GM12878 (cell line): ENCODE measurements at regions not wholly inside any gene's neighbourhood (a gene's known extent, or its start where the extent isn't known, plus 50 kb on each side); places are given as distances from the start of the nearest gene placed in this dataset.

ENCODE experiments used
- ATAC-seq: fragments of 200-7000 bp; cut with Tn5 transposase; 3 replicates; pipeline ENCODE4 v1.9.1; 2020; ENCODE audit warnings: mild to moderate bottlenecking, moderate library complexity
- BruUV-seq: library from RNA; stranded (reverse); fragments of 400-500 nt; replicated peaks from 2 replicates; lab custom pipeline; 2021; lab: Mats Ljungman, UMichigan
- CTCF ChIA-PET: fragments of 300-600 bp; sonication (Branson Sonifier 250); formaldehyde crosslinking; extraction: SDS; loops from one replicate; lab custom pipeline; 2021; ENCODE audit warnings: inconsistent platforms; lab: Yijun Ruan, JAX
- POLR2A ChIA-PET: fragments of 350-600 bp; formaldehyde crosslinking; extraction: SDS; loops from one replicate; lab custom pipeline; 2021; ENCODE audit warnings: inconsistent platforms; lab: Charles Lee
- RAD21 ChIA-PET: fragments of 300-600 bp; sonication (Branson Sonifier 250); formaldehyde crosslinking; loops from one replicate; lab custom pipeline; 2023; ENCODE audit warnings: antibody characterized with exemption; ENCODE audit not compliant: unreplicated experiment; lab: Charles Lee
- SMC1A ChIA-PET: fragments of 300-600 bp; sonication (Branson Sonifier 250); formaldehyde crosslinking; loops from one replicate; lab custom pipeline; 2023; ENCODE audit not compliant: unreplicated experiment, uncharacterized antibody; lab: Charles Lee
- DNase-seq: peaks from one replicate; pipeline ENCODE4 v3.0.0-alpha.2; 2011; ENCODE audit warnings: low read depth, low spot score
- FAIRE-seq: peaks from 3 replicates; lab custom pipeline; 2011; peaks lifted over from hg19 to GRCh38; lab: Jason Lieb, UNC
- H2AFZ ChIP-seq: 2 replicates; pipeline ENCODE4 v1.6.0; 2011; ENCODE audit warnings: low read depth, low read length, control low read depth; ENCODE audit not compliant: control insufficient read depth
- H3K27ac ChIP-seq: 2 replicates; pipeline ENCODE4 v1.5.1; 2011; ENCODE audit warnings: control low read depth; ENCODE audit not compliant: control insufficient read depth, insufficient read depth
- H3K27me3 ChIP-seq, 2 experiments: replicated peaks in 1 of 2; 2 replicates each; pipeline versions ENCODE4 v1.6.0 to v1.6.1; 2011; ENCODE audit warnings: low read length in 1 of 2; ENCODE audit not compliant: control insufficient read depth in 2 of 2, insufficient read depth in 2 of 2
- H3K36me3 ChIP-seq, 2 experiments: 2 replicates each; pipeline ENCODE4 v1.5.1; 2011; ENCODE audit warnings: low read length in 1 of 2; ENCODE audit not compliant: control insufficient read depth in 2 of 2, insufficient read depth in 2 of 2
- H3K4me1 ChIP-seq: 2 replicates; pipeline ENCODE4 v1.6.1; 2011; ENCODE audit warnings: mild to moderate bottlenecking, low read length, moderate library complexity, mixed read lengths; ENCODE audit not compliant: control insufficient read depth, insufficient read depth
- H3K4me2 ChIP-seq: 2 replicates; pipeline ENCODE4 v1.6.0; 2011; ENCODE audit warnings: control low read depth; ENCODE audit not compliant: control insufficient read depth, insufficient read depth
- H3K4me3 ChIP-seq: fragments of 200-600 bp; sonication (generic); 2 replicates; pipeline ENCODE4 v1.5.1; 2016
- H3K79me2 ChIP-seq: 2 replicates; pipeline ENCODE4 v1.6.0; 2011; ENCODE audit warnings: low read length; ENCODE audit not compliant: control insufficient read depth, insufficient read depth
- H3K9ac ChIP-seq: 2 replicates; pipeline ENCODE4 v1.8.0; 2011; ENCODE audit warnings: low read length, control low read depth, mixed read lengths; ENCODE audit not compliant: control insufficient read depth, insufficient read depth
- H3K9me3 ChIP-seq: replicated peaks from 3 replicates; pipeline ENCODE4 v1.5.1; 2011; ENCODE audit warnings: mild to moderate bottlenecking, low read length; ENCODE audit not compliant: control insufficient read depth, insufficient read depth
- H4K20me1 ChIP-seq: 2 replicates; pipeline ENCODE4 v1.6.0; 2011; ENCODE audit not compliant: control insufficient read depth, insufficient read depth
- BHLHE40 ChIP-seq, 2 experiments: fragments of 450-650 bp in 1 of 2; IDR thresholded peaks; 2 replicates each; pipeline ENCODE4 v1.6.1; 2011 to 2017; ENCODE audit warnings: low read depth in 2 of 2, borderline replicate concordance in 1 of 2, improper control_type of control experiment in 1 of 2, low read length in 1 of 2, mild to moderate bottlenecking in 1 of 2
- CHD2 ChIP-seq: IDR thresholded peaks from 2 replicates; pipeline ENCODE4 v1.6.1; 2011; ENCODE audit warnings: low read depth, low read length, improper control_type of control experiment, borderline replicate concordance
- IKZF1 ChIP-seq: fragments of 450-650 bp; conservative IDR thresholded peaks from 2 replicates; pipeline ENCODE4 v1.6.1; 2017; ENCODE audit warnings: antibody characterized with exemption, mild to moderate bottlenecking
- IRF3 ChIP-seq: fragments of 450-650 bp; IDR thresholded peaks from 2 replicates; pipeline ENCODE4 v1.6.1; 2014; ENCODE audit warnings: mild to moderate bottlenecking
- KLF5 ChIP-seq: fragments of 450-650 bp; IDR thresholded peaks from 2 replicates; pipeline ENCODE4 v1.6.1; 2014; ENCODE audit warnings: mild to moderate bottlenecking; ENCODE audit not compliant: partially characterized antibody
- LARP7 ChIP-seq: fragments of 450-650 bp; IDR thresholded peaks from 2 replicates; pipeline ENCODE4 v1.6.1; 2017; ENCODE audit warnings: mild to moderate bottlenecking
- MTA2 ChIP-seq: fragments of 450-650 bp; IDR thresholded peaks from 2 replicates; pipeline ENCODE4 v1.6.1; 2016; ENCODE audit warnings: low read depth, mild to moderate bottlenecking, moderate library complexity
- MTA3 ChIP-seq: IDR thresholded peaks from 2 replicates; pipeline ENCODE4 v1.6.1; 2012; ENCODE audit warnings: low read length, inconsistent platforms, borderline replicate concordance
- NFYA ChIP-seq: IDR thresholded peaks from 2 replicates; pipeline ENCODE4 v1.6.1; 2011; ENCODE audit warnings: low read depth, mild to moderate bottlenecking, low read length, improper control_type of control experiment, borderline replicate concordance
- NR2F1 ChIP-seq: fragments of 450-650 bp; conservative IDR thresholded peaks from 2 replicates; pipeline ENCODE4 v1.6.1; 2017; ENCODE audit warnings: mild to moderate bottlenecking
- POLR2AphosphoS5 ChIP-seq: IDR thresholded peaks from 2 replicates; pipeline ENCODE4 v1.6.1; 2011; ENCODE audit warnings: mild to moderate bottlenecking, low read length, inconsistent platforms
- SIN3A ChIP-seq: IDR thresholded peaks from 2 replicates; pipeline ENCODE4 v1.6.1; 2012; ENCODE audit warnings: low read depth, low read length, improper control_type of control experiment
- STAT3 ChIP-seq: IDR thresholded peaks from 2 replicates; pipeline ENCODE4 v1.6.1; 2011; ENCODE audit warnings: low read depth, low read length, improper control_type of control experiment
- TCF7 ChIP-seq: IDR thresholded peaks from 2 replicates; pipeline ENCODE4 v1.6.1; 2014; ENCODE audit warnings: antibody characterized with exemption, borderline replicate concordance
- WGBS: methylation state at CpG from one replicate; pipeline ENCODE4 v1.1.6; 2016; ENCODE audit warnings: low lambda C conversion rate; ENCODE audit not compliant: insufficient replicate concordance, insufficient coverage; ENCODE audit errors: missing lambda C conversion rate; 5-methylcytosine and 5-hydroxymethylcytosine counted together
- in situ Hi-C: fragments of 300-500 bp; cut with MboI; formaldehyde crosslinking; loops from 9 replicates; pipeline ENCODE4 v1.14.3; 2018; ENCODE audit warnings: mixed read lengths
- intact Hi-C: fragments of 100-400 bp; cut with micrococcal nuclease; formaldehyde crosslinking; loops from one replicate; pipeline ENCODE4 v1.14.2; 2022; ENCODE audit not compliant: unreplicated experiment
- TF ChIP-seq, protein P1 (sequence below): fragments of 450-650 bp; IDR thresholded peaks from 2 replicates; pipeline ENCODE4 v1.6.1; 2016; ENCODE audit warnings: mild to moderate bottlenecking
- TF ChIP-seq, protein P2 (sequence below): fragments of 450-650 bp; IDR thresholded peaks from 2 replicates; pipeline ENCODE4 v1.6.1; 2018; ENCODE audit warnings: mild to moderate bottlenecking, low read depth, moderate library complexity; ENCODE audit not compliant: partially characterized antibody
- TF ChIP-seq, protein P3 (sequence below): IDR thresholded peaks from 2 replicates; pipeline ENCODE4 v1.6.1; 2011; ENCODE audit warnings: borderline replicate concordance, low read depth, mild to moderate bottlenecking, moderate library complexity, low read length; ENCODE audit not compliant: insufficient read depth, poor library complexity, severe bottlenecking

DNA sequence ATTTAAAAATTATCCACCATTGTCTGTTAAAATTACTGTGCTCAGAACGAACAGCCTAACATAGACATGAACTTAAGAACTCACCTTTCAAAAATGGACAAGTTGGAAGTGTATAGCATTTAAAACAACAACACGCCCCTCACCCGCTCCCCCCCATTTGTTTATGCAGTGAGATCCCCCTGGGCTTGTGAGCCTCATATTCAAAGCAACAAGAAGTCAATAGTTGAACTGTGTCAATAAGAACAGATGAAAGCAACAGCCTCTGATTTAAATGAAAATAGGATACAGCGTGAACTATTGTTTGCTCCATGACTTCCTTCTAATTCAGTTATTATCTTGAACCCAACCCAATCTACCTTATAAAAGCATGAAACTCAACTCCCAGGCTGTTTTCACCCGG lies 314.2 kb downstream of the BLID start (continued):
- TF ChIP-seq NFYA (no peak), LARP7 (no peak), SIN3A (no peak)
- TF ChIP-seq, protein P1, sequence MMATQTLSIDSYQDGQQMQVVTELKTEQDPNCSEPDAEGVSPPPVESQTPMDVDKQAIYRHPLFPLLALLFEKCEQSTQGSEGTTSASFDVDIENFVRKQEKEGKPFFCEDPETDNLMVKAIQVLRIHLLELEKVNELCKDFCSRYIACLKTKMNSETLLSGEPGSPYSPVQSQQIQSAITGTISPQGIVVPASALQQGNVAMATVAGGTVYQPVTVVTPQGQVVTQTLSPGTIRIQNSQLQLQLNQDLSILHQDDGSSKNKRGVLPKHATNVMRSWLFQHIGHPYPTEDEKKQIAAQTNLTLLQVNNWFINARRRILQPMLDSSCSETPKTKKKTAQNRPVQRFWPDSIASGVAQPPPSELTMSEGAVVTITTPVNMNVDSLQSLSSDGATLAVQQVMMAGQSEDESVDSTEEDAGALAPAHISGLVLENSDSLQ = no peak

DNA sequence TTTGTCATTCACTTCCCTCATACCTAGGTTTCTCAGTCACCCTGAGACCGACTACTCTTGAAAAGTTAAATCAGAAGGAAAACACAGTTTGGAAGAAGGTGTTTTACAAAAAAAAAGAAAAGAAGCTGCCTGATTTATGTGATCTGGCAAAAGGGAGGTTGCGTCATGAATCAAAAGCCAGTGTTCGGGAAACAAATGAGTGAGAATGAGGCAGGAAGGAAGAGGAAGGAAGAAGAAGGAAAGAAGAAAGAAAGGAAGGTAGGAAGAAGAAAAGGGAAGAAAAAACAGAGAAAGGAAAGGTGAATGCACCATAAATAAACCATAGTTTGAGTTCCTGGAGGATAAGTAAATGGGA lies 314.6 kb downstream of the BLID start:
- intact Hi-C loops (no loop called here), in situ Hi-C loops (no loop called here)
- no TSS peak for BruUV-seq
- H3K9me3 ChIP-seq = no peaks in the 10 kb centered on the region
- H3K4me2 ChIP-seq = no peak overlapping the region
- H3K4me3 ChIP-seq = no peak overlapping the region
- no peak overlapping the region for H3K27ac ChIP-seq
- WGBS = 48% methylated on average over 3 of the region's 3 CpGs
- TF ChIP-seq STAT3 (no peak), NR2F1 (no peak), MTA2 (no peak), IRF3 (no peak), POLR2AphosphoS5 (no peak), BHLHE40 (IDR thresholded peaks at IDR 0.05; ENCODE audit: borderline replicate concordance in 1 of 2, low read depth in 2 of 2, low read length in 1 of 2) (no peak), TCF7 (no peak), MTA3 (no peak), IKZF1 (no peak), KLF5 (no peak), CHD2 (no peak)
- TF ChIP-seq, protein P2, sequence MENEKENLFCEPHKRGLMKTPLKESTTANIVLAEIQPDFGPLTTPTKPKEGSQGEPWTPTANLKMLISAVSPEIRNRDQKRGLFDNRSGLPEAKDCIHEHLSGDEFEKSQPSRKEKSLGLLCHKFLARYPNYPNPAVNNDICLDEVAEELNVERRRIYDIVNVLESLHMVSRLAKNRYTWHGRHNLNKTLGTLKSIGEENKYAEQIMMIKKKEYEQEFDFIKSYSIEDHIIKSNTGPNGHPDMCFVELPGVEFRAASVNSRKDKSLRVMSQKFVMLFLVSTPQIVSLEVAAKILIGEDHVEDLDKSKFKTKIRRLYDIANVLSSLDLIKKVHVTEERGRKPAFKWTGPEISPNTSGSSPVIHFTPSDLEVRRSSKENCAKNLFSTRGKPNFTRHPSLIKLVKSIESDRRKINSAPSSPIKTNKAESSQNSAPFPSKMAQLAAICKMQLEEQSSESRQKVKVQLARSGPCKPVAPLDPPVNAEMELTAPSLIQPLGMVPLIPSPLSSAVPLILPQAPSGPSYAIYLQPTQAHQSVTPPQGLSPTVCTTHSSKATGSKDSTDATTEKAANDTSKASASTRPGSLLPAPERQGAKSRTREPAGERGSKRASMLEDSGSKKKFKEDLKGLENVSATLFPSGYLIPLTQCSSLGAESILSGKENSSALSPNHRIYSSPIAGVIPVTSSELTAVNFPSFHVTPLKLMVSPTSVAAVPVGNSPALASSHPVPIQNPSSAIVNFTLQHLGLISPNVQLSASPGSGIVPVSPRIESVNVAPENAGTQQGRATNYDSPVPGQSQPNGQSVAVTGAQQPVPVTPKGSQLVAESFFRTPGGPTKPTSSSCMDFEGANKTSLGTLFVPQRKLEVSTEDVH = no peak
- TF ChIP-seq, protein P3, sequence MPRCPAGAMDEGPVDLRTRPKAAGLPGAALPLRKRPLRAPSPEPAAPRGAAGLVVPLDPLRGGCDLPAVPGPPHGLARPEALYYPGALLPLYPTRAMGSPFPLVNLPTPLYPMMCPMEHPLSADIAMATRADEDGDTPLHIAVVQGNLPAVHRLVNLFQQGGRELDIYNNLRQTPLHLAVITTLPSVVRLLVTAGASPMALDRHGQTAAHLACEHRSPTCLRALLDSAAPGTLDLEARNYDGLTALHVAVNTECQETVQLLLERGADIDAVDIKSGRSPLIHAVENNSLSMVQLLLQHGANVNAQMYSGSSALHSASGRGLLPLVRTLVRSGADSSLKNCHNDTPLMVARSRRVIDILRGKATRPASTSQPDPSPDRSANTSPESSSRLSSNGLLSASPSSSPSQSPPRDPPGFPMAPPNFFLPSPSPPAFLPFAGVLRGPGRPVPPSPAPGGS = no peak
- H2AFZ ChIP-seq = no peak overlapping the region
- ChIA-PET CTCF (no interaction called here), RAD21 (no interaction called here), SMC1A (no interaction called here), POLR2A (no interaction called here)
- no peak for ATAC-seq
- no peaks in the 10 kb centered on the region for H3K36me3 ChIP-seq
- no peaks in the 10 kb centered on the region for H3K27me3 ChIP-seq
- FAIRE-seq = no peak
- DNase-seq = no peak
- no peak overlapping the region for H3K9ac ChIP-seq
- no peaks in the 10 kb centered on the region for H4K20me1 ChIP-seq
- H3K4me1 ChIP-seq = no peaks in the 10 kb centered on the region
- no peaks in the 10 kb centered on the region for H3K79me2 ChIP-seq
